HG03175 (cell line): ENCODE measurements at regions not wholly inside any gene's neighbourhood (a gene's known extent, or its start where the extent isn't known, plus 50 kb on each side); places are given as distances from the start of the nearest gene placed in this dataset.
"Not testable (repeated sequence)": the region's sequence is repeated elsewhere in the genome, so short reads cannot be mapped to it uniquely, and the experiment has no call there.

ENCODE experiments used
- ATAC-seq: cut with Tn5 transposase; IDR thresholded peaks from one replicate; pipeline ENCODE4 v1.9.1; 2021; ENCODE audit warnings: mild to moderate bottlenecking, moderate library complexity; ENCODE audit not compliant: unreplicated experiment

GRCh38 chr3:81198216-81198615 is 563.2 kb downstream of the GBE1 start:
- no peak for ATAC-seq

DNA sequence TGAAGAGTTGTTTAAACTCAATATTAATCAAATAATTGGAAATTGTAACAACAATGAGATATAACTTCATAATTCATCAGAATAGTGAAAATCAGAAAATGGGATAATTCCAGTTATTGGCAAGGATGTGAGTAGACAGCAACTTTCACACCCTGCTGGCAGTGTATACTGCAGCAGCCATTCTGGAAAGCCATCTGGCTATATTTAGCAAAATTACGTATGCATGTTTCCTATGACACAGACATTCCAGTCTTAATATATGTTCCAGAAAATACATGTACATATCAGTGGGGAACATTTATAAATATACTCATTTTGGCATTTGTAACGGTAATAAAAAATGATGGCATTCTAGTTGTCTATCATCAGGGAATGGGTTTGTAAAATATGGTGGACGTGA is 564.1 kb downstream of the GBE1 start:
- ATAC-seq, result no peak

DNA sequence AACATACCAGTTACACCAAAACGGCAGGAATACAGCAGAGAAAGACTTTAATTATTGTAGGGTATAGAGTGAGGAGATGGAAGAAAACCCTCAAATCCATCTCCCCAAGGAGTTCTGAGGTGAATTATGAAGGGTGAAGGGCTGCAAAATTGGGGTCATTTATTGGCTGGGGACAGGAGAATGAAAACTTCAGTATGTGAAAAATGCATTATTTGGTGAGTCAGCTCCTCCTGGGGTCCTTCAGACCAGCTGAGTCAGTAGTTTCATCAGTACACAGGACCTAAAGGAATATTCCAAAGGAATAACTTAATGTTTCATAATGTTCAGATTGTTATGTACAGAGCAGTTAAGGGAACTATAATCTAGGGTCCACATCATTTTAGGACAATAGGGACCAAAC is 566.0 kb downstream of the GBE1 start:
- no peak for ATAC-seq

- ATAC-seq, result no peak
These were observed 575.0 kb downstream of the GBE1 start for GRCh38 chr3:81186412-81186811.

- ATAC-seq, result not testable (repeated sequence)
These were observed 579.2 kb downstream of the GBE1 start for GRCh38 chr3:81182086-81182875.

DNA sequence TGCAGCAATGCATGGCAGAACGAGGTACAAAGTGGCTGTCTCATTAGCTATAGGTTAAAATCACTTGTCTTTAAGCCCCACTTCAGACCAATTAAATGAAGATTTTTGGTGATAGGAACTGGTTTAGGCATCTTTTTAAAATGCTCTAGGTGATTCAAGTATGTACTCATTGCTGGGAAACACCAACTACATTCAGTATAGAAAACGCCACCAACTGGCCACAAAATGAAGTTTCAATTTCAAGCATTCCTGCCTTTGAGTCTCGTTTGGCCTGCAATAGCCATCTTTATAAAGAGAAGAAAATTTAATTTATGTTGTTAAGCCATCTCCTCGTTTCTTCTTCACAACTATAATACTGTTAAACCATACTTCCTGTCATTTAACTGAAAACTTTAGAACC is 587.9 kb downstream of the GBE1 start:
- ATAC-seq, result no peak

GRCh38 chr3:81170298-81170697 is 591.1 kb downstream of the GBE1 start:
- ATAC-seq, result no peak

DNA sequence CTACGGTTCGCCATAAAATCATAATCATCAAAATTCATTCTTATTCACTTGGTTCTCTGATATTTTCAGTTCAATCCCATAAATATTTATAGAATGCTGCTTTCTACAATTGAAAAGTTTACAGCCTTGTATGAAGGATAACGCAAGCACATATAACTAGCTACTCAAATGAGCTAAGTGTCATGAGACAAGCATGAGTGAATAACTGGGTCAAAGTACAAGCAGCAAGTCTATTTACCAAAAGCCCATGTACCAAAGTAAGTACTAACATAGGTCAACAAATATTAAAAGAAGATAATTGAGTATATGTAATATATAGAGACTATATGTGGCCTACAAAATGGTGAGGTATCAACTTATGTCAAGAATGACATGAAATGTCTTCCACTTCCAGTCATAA is 596.6 kb downstream of the GBE1 start:
- ATAC-seq, result no peak

DNA sequence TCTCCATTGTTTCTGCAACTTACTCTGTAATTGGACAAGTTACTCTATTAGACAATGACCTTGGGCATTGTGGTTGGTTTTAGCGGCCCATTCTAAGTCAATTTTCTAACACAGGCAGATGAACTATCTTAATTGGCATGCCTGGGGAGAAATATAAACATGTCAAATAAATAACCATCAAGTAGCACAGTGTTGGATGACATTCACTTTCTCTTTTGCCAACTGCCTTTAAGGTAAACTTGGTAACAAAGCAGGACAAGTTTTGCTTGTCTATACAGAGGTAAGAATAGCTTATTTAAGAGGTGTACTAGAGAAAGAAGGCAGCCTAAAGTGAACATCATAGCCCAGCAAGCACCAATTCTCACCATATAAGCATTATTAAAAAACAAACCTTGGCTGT is 599.6 kb downstream of the GBE1 start:
- no peak for ATAC-seq

DNA sequence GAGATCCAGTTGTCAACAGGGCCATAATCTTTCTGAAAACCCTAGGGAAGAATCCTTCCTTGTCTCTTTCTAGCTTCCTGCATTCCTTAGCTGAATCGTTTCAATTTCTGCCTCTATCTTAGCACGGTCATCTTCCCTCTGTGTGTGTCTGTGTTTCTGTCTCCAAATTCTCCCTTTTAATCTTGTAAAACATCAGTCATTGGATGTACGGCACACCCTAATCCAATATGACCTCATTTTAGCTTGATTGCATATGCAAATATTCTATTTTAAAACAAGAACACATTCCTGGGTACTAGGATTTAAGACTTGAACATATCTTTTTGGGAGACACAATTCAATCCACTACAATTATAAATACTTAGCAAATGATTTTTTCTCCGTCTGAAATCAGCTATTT is 600.3 kb downstream of the GBE1 start:
- ATAC-seq, result no peak

GRCh38 chr3:81154611-81155143 is 606.8 kb downstream of the GBE1 start:
- no peak for ATAC-seq

GRCh38 chr3:81152156-81152555 is 609.3 kb downstream of the GBE1 start:
- no peak for ATAC-seq

GRCh38 chr3:81132995-81133394 is 628.5 kb downstream of the GBE1 start:
- no peak for ATAC-seq

GRCh38 chr3:81105789-81106488 is 655.5 kb downstream of the GBE1 start:
- ATAC-seq, result no peak

GRCh38 chr3:81105206-81105605 is 656.2 kb downstream of the GBE1 start:
- no peak for ATAC-seq

DNA sequence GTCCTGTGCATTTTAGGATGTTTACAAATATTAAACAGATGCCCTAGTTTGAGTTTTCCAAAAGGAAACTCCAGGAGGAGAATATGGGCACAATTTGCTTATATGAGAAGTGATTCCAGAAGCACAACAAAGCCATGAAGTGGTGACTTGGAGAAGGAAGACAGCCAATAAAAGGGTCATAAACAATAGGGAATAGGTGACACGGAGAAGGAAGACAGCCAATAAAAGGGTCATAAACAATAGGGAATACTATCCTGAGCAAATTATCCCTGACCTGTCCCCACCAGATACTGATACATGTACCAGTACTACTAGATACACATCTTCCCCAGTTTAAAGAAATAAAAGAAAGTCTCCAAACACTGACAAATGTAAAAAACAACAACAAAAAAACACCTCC is 663.6 kb downstream of the GBE1 start:
- no peak for ATAC-seq

DNA sequence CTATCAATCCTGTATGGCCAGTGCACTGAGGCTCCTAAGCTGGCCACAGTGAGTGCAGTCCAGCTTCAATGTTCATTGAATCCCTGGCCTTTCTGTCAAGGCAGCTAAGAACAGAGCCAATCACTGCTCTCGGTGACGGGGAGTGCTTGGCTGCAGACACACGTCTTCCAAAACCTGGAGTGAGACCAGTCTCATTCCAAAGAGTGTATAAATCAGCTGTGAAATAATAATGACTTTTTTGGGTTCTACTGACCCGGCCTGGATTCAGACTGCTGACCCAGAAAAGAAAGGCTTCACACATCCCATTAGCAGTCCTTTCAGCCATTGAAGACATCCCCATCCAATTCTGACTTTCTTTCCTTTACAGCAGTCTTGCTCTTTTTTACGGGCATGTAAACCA is 665.5 kb downstream of the GBE1 start:
- ATAC-seq, result no peak

DNA sequence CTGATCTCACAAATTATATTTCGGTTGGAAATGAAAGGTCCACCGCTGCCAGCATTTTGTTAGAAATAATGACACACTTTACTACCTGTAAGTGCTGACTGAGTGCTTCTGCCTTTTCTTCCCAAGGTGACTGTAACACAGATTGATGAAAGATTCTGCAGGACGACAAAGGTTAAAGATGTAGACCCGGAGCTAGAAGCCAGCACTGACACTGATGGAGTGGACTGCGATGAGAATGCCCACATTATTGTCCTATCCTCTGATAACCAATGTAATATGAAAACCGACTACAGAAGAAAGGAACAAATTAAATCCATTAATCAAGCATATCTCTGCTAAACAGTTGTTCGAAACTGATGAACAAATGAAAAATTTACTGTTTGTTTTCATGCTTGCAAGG is 666.5 kb downstream of the GBE1 start:
- no peak for ATAC-seq

GRCh38 chr3:81087607-81088006 is 673.8 kb downstream of the GBE1 start:
- no peak for ATAC-seq

- no peak for ATAC-seq
These were observed 675.1 kb downstream of the GBE1 start for GRCh38 chr3:81086348-81086747.

GRCh38 chr3:81080608-81081007 is 680.8 kb downstream of the GBE1 start:
- no peak for ATAC-seq

GRCh38 chr3:81072591-81072990 is 688.9 kb downstream of the GBE1 start:
- ATAC-seq, result no peak
